Endodermal cell (in vitro differentiated cells): ENCODE measurements at regions not wholly inside any gene's neighbourhood (a gene's known extent, or its start where the extent isn't known, plus 50 kb on each side); places are given as distances from the start of the nearest gene placed in this dataset.

Experiments
- DNase-seq: peaks from one replicate; pipeline ENCODE4 v3.0.0-alpha.2; 2017
- H3K27ac ChIP-seq: 2 replicates; pipeline ENCODE4 v1.5.1; 2013; ENCODE audit warnings: mild to moderate bottlenecking, low read depth, low read length, moderate library complexity
- H3K27me3 ChIP-seq: 2 replicates; pipeline ENCODE4 v1.6.1; 2013; ENCODE audit warnings: mild to moderate bottlenecking, low read length, moderate library complexity; ENCODE audit not compliant: insufficient read depth, control insufficient read depth, poor library complexity, severe bottlenecking
- H3K36me3 ChIP-seq: 2 replicates; pipeline ENCODE4 v1.7.0; 2013; ENCODE audit warnings: mild to moderate bottlenecking, low read length, moderate library complexity; ENCODE audit not compliant: control insufficient read depth, insufficient read depth
- H3K4me1 ChIP-seq: one replicate; pipeline ENCODE4 v1.7.0; 2013; ENCODE audit warnings: low read length; ENCODE audit not compliant: control insufficient read depth, insufficient read depth
- H3K4me3 ChIP-seq: 2 replicates; pipeline ENCODE4 v1.5.1; 2013; ENCODE audit warnings: mild to moderate bottlenecking, low read length, moderate library complexity
- H3K9ac ChIP-seq: 2 replicates; pipeline ENCODE4 v1.6.1; 2013; ENCODE audit warnings: mild to moderate bottlenecking, low read length, moderate library complexity; ENCODE audit not compliant: poor library complexity, severe bottlenecking; ENCODE audit errors: extremely low read depth
- H3K9me3 ChIP-seq: 2 replicates; pipeline ENCODE4 v1.6.1; 2013; ENCODE audit warnings: mild to moderate bottlenecking, low read length, moderate library complexity; ENCODE audit not compliant: control insufficient read depth
- H3K27ac Mint-ChIP-seq: 2 replicates; pipeline ENCODE4 v1.8.0; 2020; ENCODE audit warnings: mixed read lengths
- H3K27me3 Mint-ChIP-seq: 2 replicates; pipeline ENCODE4 v1.8.0; 2021; ENCODE audit warnings: mild to moderate bottlenecking, mixed read lengths; ENCODE audit not compliant: insufficient read depth
- H3K36me3 Mint-ChIP-seq: 2 replicates; pipeline ENCODE4 v1.8.0; 2020; ENCODE audit warnings: low read depth, mixed read lengths
- H3K4me1 Mint-ChIP-seq: 2 replicates; pipeline ENCODE4 v1.8.0; 2020; ENCODE audit warnings: mixed read lengths
- H3K4me3 Mint-ChIP-seq: 2 replicates; pipeline ENCODE4 v1.8.0; 2020; ENCODE audit warnings: mild to moderate bottlenecking, moderate library complexity, mixed read lengths
- H3K9me3 Mint-ChIP-seq: 2 replicates; pipeline ENCODE4 v1.8.0; 2020; ENCODE audit warnings: mild to moderate bottlenecking, mixed read lengths
- WGBS, 2 experiments: methylation state at CpG; one replicate each; pipeline versions ENCODE4 v1.1.5 to v1.1.7; 2013; ENCODE audit warnings: missing lambda C conversion rate in 2 of 2, mixed read lengths in 1 of 2; ENCODE audit not compliant: insufficient coverage in 1 of 2, insufficient read length in 1 of 2; 5-methylcytosine and 5-hydroxymethylcytosine counted together
- TF ChIP-seq, protein P1 (sequence below): fragments of 200-600 bp; sonication (generic); conservative IDR thresholded peaks from 2 replicates; pipeline ENCODE4 v1.5.0; 2021; ENCODE audit warnings: antibody characterized with exemption, mild to moderate bottlenecking

DNA sequence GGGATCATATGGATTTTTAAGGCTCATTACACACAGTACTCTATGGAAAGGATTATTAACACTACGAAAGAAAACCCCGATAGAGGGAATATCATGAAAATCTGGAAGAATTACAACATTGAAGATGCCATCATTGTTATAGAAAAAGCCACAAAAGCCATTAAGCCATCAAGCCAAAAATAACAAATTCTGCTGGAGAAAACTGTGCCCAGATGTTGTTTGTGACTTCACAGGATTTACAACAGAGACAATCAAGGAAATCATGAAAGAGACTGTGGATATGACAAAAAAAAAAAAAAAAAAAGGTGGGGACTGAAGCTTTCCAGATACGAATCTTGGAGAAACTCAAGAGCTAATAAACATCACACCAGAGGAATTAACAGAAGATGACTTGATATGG is 433.8 kb upstream of the CDH6 start:
- DNase-seq: no peak
- H3K4me3 Mint-ChIP-seq: no peak overlapping the region
- no peak overlapping the region for H3K27ac ChIP-seq
- TF ChIP-seq, protein P1, sequence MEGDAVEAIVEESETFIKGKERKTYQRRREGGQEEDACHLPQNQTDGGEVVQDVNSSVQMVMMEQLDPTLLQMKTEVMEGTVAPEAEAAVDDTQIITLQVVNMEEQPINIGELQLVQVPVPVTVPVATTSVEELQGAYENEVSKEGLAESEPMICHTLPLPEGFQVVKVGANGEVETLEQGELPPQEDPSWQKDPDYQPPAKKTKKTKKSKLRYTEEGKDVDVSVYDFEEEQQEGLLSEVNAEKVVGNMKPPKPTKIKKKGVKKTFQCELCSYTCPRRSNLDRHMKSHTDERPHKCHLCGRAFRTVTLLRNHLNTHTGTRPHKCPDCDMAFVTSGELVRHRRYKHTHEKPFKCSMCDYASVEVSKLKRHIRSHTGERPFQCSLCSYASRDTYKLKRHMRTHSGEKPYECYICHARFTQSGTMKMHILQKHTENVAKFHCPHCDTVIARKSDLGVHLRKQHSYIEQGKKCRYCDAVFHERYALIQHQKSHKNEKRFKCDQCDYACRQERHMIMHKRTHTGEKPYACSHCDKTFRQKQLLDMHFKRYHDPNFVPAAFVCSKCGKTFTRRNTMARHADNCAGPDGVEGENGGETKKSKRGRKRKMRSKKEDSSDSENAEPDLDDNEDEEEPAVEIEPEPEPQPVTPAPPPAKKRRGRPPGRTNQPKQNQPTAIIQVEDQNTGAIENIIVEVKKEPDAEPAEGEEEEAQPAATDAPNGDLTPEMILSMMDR: no peak
- H3K9me3 ChIP-seq: no peaks in the 10 kb centered on the region
- no peaks in the 10 kb centered on the region for H3K36me3 ChIP-seq
- H3K27me3 Mint-ChIP-seq: no peaks in the 10 kb centered on the region
- H3K36me3 Mint-ChIP-seq: no peaks in the 10 kb centered on the region
- no peak overlapping the region for H3K27ac Mint-ChIP-seq
- no peaks in the 10 kb centered on the region for H3K9me3 Mint-ChIP-seq
- no peak overlapping the region for H3K4me3 ChIP-seq
- H3K4me1 Mint-ChIP-seq: no peaks in the 10 kb centered on the region
- no peaks in the 10 kb centered on the region for H3K27me3 ChIP-seq
- H3K9ac ChIP-seq: no peak overlapping the region
- 91 to 100% methylated on average over 2 to 3 of the region's 3 CpGs for WGBS, 2 experiments
- no peaks in the 10 kb centered on the region for H3K4me1 ChIP-seq

DNA sequence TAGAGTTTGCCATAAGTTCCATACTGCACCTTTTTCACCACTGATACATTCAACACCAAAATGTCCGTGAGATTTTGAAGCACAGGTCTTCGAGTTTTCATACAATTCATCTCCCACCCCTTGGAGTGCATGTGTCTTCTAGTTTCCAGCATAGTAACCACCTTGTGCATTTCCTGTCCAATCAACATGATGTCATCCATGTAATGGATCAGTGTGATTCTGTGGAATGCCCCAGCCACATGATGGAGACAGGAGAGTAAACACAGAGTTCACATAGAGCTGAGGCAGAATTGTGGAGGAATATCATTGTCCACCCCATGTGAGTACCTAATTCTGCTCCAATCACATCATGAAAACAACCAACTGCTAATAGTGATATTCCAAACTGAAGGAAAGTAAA is 441.5 kb upstream of the CDH6 start:
- Mint-ChIP-seq H3K27me3 (no peaks in the 10 kb centered on the region), H3K9me3 (no peaks in the 10 kb centered on the region), H3K27ac (no peak overlapping the region), H3K36me3 (no peaks in the 10 kb centered on the region), H3K4me1 (no peaks in the 10 kb centered on the region), H3K4me3 (no peak overlapping the region)
- 85 to 100% methylated on average over 1 to 2 of the region's 2 CpGs for WGBS, 2 experiments
- no peaks in the 10 kb centered on the region for H3K9me3 ChIP-seq
- no peak overlapping the region for H3K9ac ChIP-seq
- H3K27me3 ChIP-seq: no peaks in the 10 kb centered on the region
- TF ChIP-seq, protein P1: no peak
- H3K27ac ChIP-seq: no peak overlapping the region
- H3K4me3 ChIP-seq: no peak overlapping the region
- no peaks in the 10 kb centered on the region for H3K36me3 ChIP-seq
- no peak for DNase-seq
- H3K4me1 ChIP-seq: no peaks in the 10 kb centered on the region

DNA sequence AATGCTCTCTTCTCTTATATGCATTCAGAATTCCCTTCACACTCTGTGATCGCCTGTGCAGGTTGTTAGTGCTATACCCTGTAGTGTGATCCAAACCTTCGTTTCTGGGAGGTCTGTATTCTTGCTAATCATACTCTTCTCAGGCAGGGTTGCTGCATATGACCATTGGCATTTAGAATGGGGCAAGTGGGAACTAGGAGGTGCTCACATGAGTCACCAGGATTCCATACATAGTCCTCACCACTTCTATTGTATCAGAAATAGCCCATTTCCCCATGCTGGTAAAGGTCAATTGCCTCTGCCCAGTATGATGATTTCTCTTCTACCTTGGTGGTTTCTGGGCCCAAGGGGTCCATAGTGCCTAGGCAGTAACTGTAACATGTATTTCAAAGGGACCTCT is 443.5 kb upstream of the CDH6 start:
- H3K9me3 ChIP-seq: no peaks in the 10 kb centered on the region
- H3K27me3 Mint-ChIP-seq: no peaks in the 10 kb centered on the region

More for the DNA sequence above, 443.5 kb upstream of the CDH6 start:
- 82 to 100% methylated on average over 1 to 2 of the region's 2 CpGs for WGBS, 2 experiments
- no peak for DNase-seq
- H3K4me3 Mint-ChIP-seq: no peak overlapping the region
- Histone ChIP-seq H3K4me1 (no peaks in the 10 kb centered on the region), H3K36me3 (no peaks in the 10 kb centered on the region), H3K9ac (no peak overlapping the region), H3K4me3 (no peak overlapping the region), H3K27me3 (no peaks in the 10 kb centered on the region), H3K27ac (no peak overlapping the region)
- H3K4me1 Mint-ChIP-seq: no peaks in the 10 kb centered on the region
- TF ChIP-seq, protein P1: no peak
- no peaks in the 10 kb centered on the region for H3K9me3 Mint-ChIP-seq
- H3K27ac Mint-ChIP-seq: no peak overlapping the region
- no peaks in the 10 kb centered on the region for H3K36me3 Mint-ChIP-seq
